Adrenal gland (tissue), 5 donors: ENCODE measurements at regions not wholly inside any gene's neighbourhood (a gene's known extent, or its start where the extent isn't known, plus 50 kb on each side); places are given as distances from the start of the nearest gene placed in this dataset.

ENCODE experiments used
- CTCF ChIP-seq, 6 experiments: fragments of 450-650 bp in 4 of 6; fragments of 200-600 bp in 2 of 6; sonication (generic) in 1 of 6; IDR thresholded peaks; 1 replicate in 5 of 6; 2 replicates in 1 of 6; pipeline versions ENCODE4 v1.5.1 to v1.8.0; 2016 to 2021; ENCODE audit warnings: antibody characterized with exemption in 6 of 6, mild to moderate bottlenecking in 2 of 6, moderate library complexity in 1 of 6
- POLR2A ChIP-seq, 2 donors: fragments of 450-650 bp; IDR thresholded peaks; one replicate each; pipeline ENCODE4 v1.6.1; 2017; ENCODE audit warnings: antibody characterized with exemption in 2 of 2, mild to moderate bottlenecking in 2 of 2, moderate library complexity in 1 of 2
- donor health status: DM: no; HTN: no; CAD: no.

- TF ChIP-seq POLR2A (IDR thresholded peaks at IDR 0.05) (no peak), CTCF (IDR thresholded peaks at IDR 0.05) (no peak)
Measured at GRCh38 chr1:169043823-169044222, 62.7 kb upstream of the ATP1B1 start.
